ENCODE measurements at regions not wholly inside any gene's neighbourhood (a gene's known extent, or its start where the extent isn't known, plus 50 kb on each side); places are given as distances from the start of the nearest gene placed in this dataset.

DNA sequence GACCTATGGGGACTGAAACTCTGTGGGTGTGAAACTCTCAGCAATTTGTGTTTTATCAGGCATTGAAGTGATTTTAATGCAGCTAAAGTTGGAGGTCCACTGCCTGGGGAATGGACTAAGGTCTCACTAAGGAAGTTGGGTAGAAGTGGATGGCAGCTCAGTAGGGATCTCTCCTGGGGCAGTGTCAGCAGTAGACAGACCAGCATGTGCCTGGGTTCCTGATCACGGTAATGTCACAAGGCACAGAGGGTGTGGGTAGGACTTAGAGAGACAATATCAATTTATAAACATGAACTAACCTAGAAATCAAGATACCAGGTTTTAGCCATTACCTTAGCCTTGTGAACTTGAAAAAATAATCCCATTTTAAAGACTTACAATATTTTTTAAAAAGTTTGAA, 380.3 kb upstream of the LCORL start:
- TF ChIP-seq OSR1 (CRISPR knock-in tag; IDR thresholded peaks at IDR 0.05) (no peak), CSDC2 (CRISPR knock-in tag; IDR thresholded peaks at IDR 0.05) (no peak), TOX (CRISPR knock-in tag; IDR thresholded peaks at IDR 0.05; ENCODE audit: borderline replicate concordance) (no peak), BACH2 (CRISPR knock-in tag; IDR thresholded peaks at IDR 0.05; ENCODE audit: borderline replicate concordance) (no peak)
- TF ChIP-seq, protein P1, sequence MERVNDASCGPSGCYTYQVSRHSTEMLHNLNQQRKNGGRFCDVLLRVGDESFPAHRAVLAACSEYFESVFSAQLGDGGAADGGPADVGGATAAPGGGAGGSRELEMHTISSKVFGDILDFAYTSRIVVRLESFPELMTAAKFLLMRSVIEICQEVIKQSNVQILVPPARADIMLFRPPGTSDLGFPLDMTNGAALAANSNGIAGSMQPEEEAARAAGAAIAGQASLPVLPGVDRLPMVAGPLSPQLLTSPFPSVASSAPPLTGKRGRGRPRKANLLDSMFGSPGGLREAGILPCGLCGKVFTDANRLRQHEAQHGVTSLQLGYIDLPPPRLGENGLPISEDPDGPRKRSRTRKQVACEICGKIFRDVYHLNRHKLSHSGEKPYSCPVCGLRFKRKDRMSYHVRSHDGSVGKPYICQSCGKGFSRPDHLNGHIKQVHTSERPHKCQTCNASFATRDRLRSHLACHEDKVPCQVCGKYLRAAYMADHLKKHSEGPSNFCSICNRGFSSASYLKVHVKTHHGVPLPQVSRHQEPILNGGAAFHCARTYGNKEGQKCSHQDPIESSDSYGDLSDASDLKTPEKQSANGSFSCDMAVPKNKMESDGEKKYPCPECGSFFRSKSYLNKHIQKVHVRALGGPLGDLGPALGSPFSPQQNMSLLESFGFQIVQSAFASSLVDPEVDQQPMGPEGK (CRISPR knock-in tag; IDR thresholded peaks at IDR 0.05; ENCODE audit: borderline replicate concordance) = no peak

Measured in SK-N-SH treated with all-trans-retinoic acid at 6 μM for 48 hours (cell line).